Activated T-cell treated with anti-CD3 and anti-CD28 coated beads, Interleukin-2, amount 50 U/mL, for 4 hours (primary cell): ENCODE measurements at regions not wholly inside any gene's neighbourhood (a gene's known extent, or its start where the extent isn't known, plus 50 kb on each side); places are given as distances from the start of the nearest gene placed in this dataset.

Source experiments
- ATAC-seq, 2 donors: fragments of 200-7000 bp; cut with Tn5 transposase; one replicate each; pipeline ENCODE4 v1.10.0; 2021
- DNase-seq: peaks from one replicate; pipeline ENCODE4 v3.0.0-alpha.2; 2020
- H3K27me3 Mint-ChIP-seq: one replicate; pipeline ENCODE4 v1.8.0; 2021; ENCODE audit warnings: low read depth, mixed read lengths
- H3K36me3 Mint-ChIP-seq: one replicate; pipeline ENCODE4 v1.8.0; 2022; ENCODE audit warnings: mixed read lengths; ENCODE audit not compliant: insufficient read depth
- H3K4me1 Mint-ChIP-seq: one replicate; pipeline ENCODE4 v1.8.0; 2021; ENCODE audit warnings: low read depth, mixed read lengths
- H3K4me3 Mint-ChIP-seq: one replicate; pipeline ENCODE4 v1.8.0; 2021; ENCODE audit warnings: mild to moderate bottlenecking, moderate library complexity, mixed read lengths
- H3K9me3 Mint-ChIP-seq: one replicate; pipeline ENCODE4 v1.8.0; 2021; ENCODE audit warnings: mixed read lengths

DNA sequence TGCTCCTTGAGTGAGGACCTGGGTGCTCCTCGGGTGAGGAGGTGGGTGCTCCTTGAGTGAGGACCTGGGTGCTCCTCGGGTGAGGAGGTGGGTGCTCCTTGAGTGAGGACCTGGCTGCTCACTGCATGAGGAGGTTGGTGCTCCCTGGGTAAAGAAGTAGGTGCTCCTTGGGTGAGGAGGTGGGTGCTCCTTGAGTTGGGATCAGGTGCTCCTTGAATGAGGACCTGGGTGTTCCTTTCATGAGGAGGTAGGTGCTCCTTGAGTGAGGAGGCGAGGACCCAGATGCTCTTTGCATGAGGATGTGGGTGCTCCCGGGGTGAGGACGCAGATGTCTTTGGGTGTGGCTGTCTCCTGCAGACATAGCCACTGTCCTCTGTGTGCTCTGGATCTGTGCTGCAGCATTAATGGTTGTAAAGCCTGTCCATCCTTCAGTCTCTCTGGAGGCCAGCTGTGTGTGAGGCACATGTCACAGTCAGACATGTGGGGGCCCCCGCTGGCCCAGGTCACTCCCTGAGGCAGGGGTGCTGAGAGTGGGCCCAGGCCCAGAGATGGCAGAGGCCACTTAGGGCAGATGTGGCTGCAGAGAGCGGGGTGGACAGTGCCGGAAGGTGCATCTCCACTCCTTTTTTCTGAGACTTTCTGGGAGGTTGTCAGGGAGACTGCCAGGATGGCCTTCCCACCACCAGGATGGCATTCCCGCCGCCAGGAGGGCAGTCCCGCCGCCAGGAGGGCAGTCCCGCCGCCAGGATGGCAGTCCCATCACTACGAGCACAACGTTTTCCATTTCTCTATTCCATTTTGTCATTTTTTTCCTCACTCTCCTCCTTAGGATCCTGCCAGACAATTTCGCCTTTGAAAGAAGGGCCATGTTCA lies 101.8 kb downstream of the HMX1 start:
- Mint-ChIP-seq H3K4me3 (no peak overlapping the region), H3K4me1 (no peaks in the 10 kb centered on the region), H3K27me3 (peaks cover 2% of the 10 kb centered on the region), H3K9me3 (no peaks in the 10 kb centered on the region), H3K36me3 (no peaks in the 10 kb centered on the region)
- ATAC-seq (no peak), DNase-seq (no peak)

DNA sequence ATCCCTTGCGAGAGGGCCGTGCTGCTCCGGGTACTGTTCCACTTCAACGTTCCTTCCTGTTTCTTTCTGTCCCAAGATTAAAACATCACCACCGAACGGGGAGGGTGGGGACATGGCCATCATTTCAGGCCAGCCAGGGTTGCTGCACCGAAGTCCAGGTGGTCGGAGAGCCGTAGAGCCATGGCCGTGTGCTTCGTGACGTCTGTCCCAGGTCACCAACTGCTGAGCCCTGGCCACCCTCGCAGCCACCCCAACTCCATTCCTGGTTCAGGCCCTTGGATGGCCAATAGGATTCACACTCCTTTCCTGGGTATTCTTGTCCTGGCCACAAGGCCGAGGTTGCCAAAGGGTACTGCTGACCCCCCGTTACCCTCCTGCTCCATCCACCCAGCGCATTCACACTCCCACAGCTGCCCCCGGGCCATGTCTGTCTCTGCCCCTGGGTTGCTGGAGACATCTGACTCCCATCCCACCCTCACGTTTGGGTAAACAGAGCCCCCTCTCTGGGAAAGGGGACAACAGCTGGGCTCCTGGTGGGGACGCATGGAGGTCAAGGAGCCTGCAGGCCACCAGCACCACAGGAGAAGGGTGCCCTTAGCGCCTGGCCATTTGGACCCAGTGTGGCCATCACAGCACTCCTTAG lies 103.2 kb downstream of the HMX1 start:
- H3K4me1 Mint-ChIP-seq, result no peaks in the 10 kb centered on the region
- DNase-seq, result no peak
- no peaks in the 10 kb centered on the region for H3K9me3 Mint-ChIP-seq
- no peak for ATAC-seq
- H3K36me3 Mint-ChIP-seq, result no peaks in the 10 kb centered on the region
- peaks cover 2% of the 10 kb centered on the region for H3K27me3 Mint-ChIP-seq
- no peak overlapping the region for H3K4me3 Mint-ChIP-seq

GRCh38 chr4:8766610-8767009 lies 105.0 kb downstream of the HMX1 start:
- Mint-ChIP-seq H3K4me1 (no peaks in the 10 kb centered on the region), H3K4me3 (no peak overlapping the region), H3K36me3 (no peaks in the 10 kb centered on the region), H3K9me3 (no peaks in the 10 kb centered on the region), H3K27me3 (peaks cover 2% of the 10 kb centered on the region)
- ATAC-seq (no peak), DNase-seq (no peak)

GRCh38 chr4:8765631-8766590 lies 105.7 kb downstream of the HMX1 start:
- H3K9me3 Mint-ChIP-seq, result no peaks in the 10 kb centered on the region
- H3K4me1 Mint-ChIP-seq, result no peaks in the 10 kb centered on the region
- no peaks in the 10 kb centered on the region for H3K36me3 Mint-ChIP-seq
- H3K27me3 Mint-ChIP-seq, result peaks cover 2% of the 10 kb centered on the region
- DNase-seq, result no peak
- H3K4me3 Mint-ChIP-seq, result no peak overlapping the region
- ATAC-seq, result no peak

DNA sequence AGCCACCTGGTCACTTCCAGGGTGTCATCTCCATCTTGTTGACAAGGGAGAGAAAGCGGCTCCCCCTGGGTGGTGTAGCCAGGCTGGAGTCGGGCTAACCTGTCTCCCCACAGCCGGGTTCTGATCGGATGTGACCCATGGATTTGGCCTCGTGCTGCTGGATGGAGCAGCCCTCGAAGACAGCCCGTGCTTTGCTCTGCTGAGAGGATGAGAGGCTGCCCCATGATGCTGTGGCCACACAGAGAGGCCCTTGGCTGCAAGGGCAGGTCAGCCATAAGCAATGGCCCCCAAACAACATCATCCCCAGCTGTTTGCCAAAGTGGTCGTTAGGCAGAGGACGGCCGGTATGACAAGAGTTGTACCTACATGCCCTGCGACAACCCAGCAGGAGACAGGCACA lies 106.6 kb downstream of the HMX1 start:
- DNase-seq, result no peak
- Mint-ChIP-seq H3K27me3 (peaks cover 2% of the 10 kb centered on the region), H3K36me3 (no peaks in the 10 kb centered on the region), H3K9me3 (no peaks in the 10 kb centered on the region), H3K4me1 (no peaks in the 10 kb centered on the region), H3K4me3 (no peak overlapping the region)
- ATAC-seq, result no peak

- no peaks in the 10 kb centered on the region for H3K4me1 Mint-ChIP-seq
- DNase-seq (no peak), ATAC-seq (no peak)
- no peak overlapping the region for H3K4me3 Mint-ChIP-seq
- H3K9me3 Mint-ChIP-seq, result no peaks in the 10 kb centered on the region
- H3K36me3 Mint-ChIP-seq, result no peaks in the 10 kb centered on the region
- peaks cover 4% of the 10 kb centered on the region for H3K27me3 Mint-ChIP-seq
These were observed 107.4 kb downstream of the HMX1 start for GRCh38 chr4:8763966-8764901.

DNA sequence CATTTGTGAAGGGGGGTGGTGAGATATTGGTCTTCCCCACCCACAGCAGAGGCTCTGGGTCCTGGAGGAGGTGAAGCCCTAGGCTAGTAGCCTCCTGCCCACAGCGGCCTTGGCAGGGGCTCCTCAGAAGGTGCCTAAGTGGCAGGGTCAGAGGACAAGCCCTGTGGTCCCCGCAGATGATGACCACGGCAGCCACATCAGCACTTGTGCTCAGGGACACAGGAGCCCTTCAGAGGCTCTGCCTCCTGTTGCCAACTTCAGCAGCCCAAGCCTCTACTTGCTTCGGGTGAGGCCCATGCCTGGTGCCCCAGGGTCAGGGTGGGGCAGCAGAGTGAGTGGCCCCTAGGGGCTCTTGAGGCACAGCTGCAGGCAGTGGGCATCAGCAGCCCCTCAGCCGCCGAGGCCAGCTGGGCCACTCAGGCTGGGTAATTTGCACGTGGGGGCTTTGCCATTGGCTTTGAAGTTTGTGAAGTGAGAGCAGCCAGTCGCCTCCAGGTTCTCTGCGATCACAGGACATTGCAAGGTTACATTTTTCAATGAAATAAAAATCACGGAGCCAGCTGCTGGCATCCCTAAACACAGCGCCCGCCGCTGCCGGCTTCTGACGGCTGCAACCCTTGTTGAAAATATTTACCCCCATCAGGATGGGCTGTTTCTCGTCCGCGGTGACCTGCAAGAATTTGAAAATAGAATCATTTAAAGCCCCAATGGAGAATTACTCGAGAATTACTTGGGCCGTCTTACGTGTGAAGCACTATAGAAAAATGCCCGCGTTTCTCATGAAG lies 108.5 kb downstream of the HMX1 start:
- ATAC-seq, result no peak
- no peak for DNase-seq
- H3K4me1 Mint-ChIP-seq, result no peaks in the 10 kb centered on the region
- H3K9me3 Mint-ChIP-seq, result no peaks in the 10 kb centered on the region
- peaks cover 4% of the 10 kb centered on the region for H3K27me3 Mint-ChIP-seq
- H3K36me3 Mint-ChIP-seq, result no peaks in the 10 kb centered on the region
- no peak overlapping the region for H3K4me3 Mint-ChIP-seq

DNA sequence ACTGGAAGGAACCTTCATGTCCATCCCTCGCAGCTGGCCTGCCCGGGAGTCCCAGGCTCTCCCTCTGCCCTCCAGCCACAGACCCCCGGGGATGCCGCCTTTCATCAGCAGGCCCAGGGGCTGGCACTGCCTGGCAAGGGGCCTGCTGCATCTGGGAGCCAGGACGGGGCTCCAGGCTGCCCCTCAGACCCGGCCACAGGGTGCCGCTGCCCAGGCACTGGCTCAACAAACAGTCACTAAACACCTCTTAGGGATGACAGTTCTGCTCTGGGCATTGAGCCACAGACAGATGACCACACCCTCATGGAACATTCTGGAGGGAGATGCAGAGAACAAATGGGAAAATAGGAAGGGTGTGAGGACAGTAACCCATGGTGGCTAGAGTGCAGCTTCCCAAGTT lies 109.3 kb downstream of the HMX1 start:
- no peaks in the 10 kb centered on the region for H3K9me3 Mint-ChIP-seq
- no peaks in the 10 kb centered on the region for H3K36me3 Mint-ChIP-seq
- no peak overlapping the region for H3K4me3 Mint-ChIP-seq
- DNase-seq, result no peak
- H3K27me3 Mint-ChIP-seq, result peaks cover 4% of the 10 kb centered on the region
- ATAC-seq, result no peak
- no peaks in the 10 kb centered on the region for H3K4me1 Mint-ChIP-seq

GRCh38 chr4:8761824-8762205 lies 109.8 kb downstream of the HMX1 start:
- ATAC-seq (no peak), DNase-seq (no peak)
- Mint-ChIP-seq H3K36me3 (no peaks in the 10 kb centered on the region), H3K4me3 (no peak overlapping the region), H3K4me1 (no peaks in the 10 kb centered on the region), H3K9me3 (no peaks in the 10 kb centered on the region), H3K27me3 (peaks cover 4% of the 10 kb centered on the region)

GRCh38 chr4:8761167-8761823 lies 110.3 kb downstream of the HMX1 start:
- peaks cover 4% of the 10 kb centered on the region for H3K27me3 Mint-ChIP-seq
- no peaks in the 10 kb centered on the region for H3K9me3 Mint-ChIP-seq
- H3K36me3 Mint-ChIP-seq, result no peaks in the 10 kb centered on the region
- ATAC-seq, result no peak
- no peak overlapping the region for H3K4me3 Mint-ChIP-seq
- no peaks in the 10 kb centered on the region for H3K4me1 Mint-ChIP-seq
- no peak for DNase-seq

DNA sequence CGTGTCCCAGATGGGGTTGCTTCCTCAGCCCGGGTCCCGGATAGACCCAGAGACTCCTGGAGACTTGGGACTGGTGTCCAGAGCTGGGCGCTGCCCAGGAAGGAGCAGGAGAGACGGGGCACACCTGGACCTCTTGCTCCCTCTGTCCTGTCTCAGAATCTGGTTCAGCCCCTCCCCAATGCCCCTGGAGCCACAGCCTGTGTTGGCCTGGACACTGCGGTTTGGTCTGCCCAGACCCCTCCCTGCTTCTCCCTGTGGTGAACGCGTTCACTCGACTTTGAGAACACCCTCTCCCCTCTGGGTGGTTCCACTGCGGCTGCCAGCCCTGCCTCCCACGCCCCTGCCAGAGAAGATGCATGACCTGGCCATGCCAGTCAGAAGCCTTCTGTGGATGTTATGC lies 111.1 kb downstream of the HMX1 start:
- Mint-ChIP-seq H3K4me1 (no peaks in the 10 kb centered on the region), H3K9me3 (no peaks in the 10 kb centered on the region), H3K36me3 (no peaks in the 10 kb centered on the region), H3K27me3 (peaks cover 4% of the 10 kb centered on the region), H3K4me3 (no peak overlapping the region)
- ATAC-seq, result no peak
- no peak for DNase-seq

GRCh38 chr4:8759987-8760386 lies 111.7 kb downstream of the HMX1 start:
- peaks cover 2% of the 10 kb centered on the region for H3K27me3 Mint-ChIP-seq
- no peak overlapping the region for H3K4me3 Mint-ChIP-seq
- H3K9me3 Mint-ChIP-seq, result no peaks in the 10 kb centered on the region
- H3K4me1 Mint-ChIP-seq, result no peaks in the 10 kb centered on the region
- H3K36me3 Mint-ChIP-seq, result no peaks in the 10 kb centered on the region
- ATAC-seq (no peak), DNase-seq (no peak)

- no peak overlapping the region for H3K4me3 Mint-ChIP-seq
These were observed 114.8 kb downstream of the HMX1 start for GRCh38 chr4:8756816-8757215.

More at GRCh38 chr4:8756816-8757215, 114.8 kb downstream of the HMX1 start:
- H3K9me3 Mint-ChIP-seq, result no peaks in the 10 kb centered on the region
- ATAC-seq (no peak), DNase-seq (no peak)
- H3K36me3 Mint-ChIP-seq, result no peaks in the 10 kb centered on the region
- no peaks in the 10 kb centered on the region for H3K4me1 Mint-ChIP-seq
- H3K27me3 Mint-ChIP-seq, result peaks cover 2% of the 10 kb centered on the region
